Astrocyte of the cerebellum (primary cell): ENCODE measurements at regions not wholly inside any gene's neighbourhood (a gene's known extent, or its start where the extent isn't known, plus 50 kb on each side); places are given as distances from the start of the nearest gene placed in this dataset.

Experiments used
- DNase-seq: peaks from one replicate; pipeline ENCODE4 v3.0.0-alpha.2; 2011; ENCODE audit warnings: low read depth
- H3K4me3 ChIP-seq: 2 replicates; pipeline ENCODE4 v1.5.1; 2011; ENCODE audit warnings: mild to moderate bottlenecking, low read depth, low read length, moderate library complexity
- in situ Hi-C: cut with HindIII; loops from 2 replicates; pipeline ENCODE4 v1.10.0; 2017; ENCODE audit warnings: low sequenced_read_pairs
- TF ChIP-seq, protein P1 (sequence below): IDR thresholded peaks from 2 replicates; pipeline ENCODE4 v1.5.1; 2012; ENCODE audit warnings: low read length, low read depth, moderate library complexity, mild to moderate bottlenecking; ENCODE audit errors: missing control alignments

- in situ Hi-C loops: no loop called here
- TF ChIP-seq, protein P1, sequence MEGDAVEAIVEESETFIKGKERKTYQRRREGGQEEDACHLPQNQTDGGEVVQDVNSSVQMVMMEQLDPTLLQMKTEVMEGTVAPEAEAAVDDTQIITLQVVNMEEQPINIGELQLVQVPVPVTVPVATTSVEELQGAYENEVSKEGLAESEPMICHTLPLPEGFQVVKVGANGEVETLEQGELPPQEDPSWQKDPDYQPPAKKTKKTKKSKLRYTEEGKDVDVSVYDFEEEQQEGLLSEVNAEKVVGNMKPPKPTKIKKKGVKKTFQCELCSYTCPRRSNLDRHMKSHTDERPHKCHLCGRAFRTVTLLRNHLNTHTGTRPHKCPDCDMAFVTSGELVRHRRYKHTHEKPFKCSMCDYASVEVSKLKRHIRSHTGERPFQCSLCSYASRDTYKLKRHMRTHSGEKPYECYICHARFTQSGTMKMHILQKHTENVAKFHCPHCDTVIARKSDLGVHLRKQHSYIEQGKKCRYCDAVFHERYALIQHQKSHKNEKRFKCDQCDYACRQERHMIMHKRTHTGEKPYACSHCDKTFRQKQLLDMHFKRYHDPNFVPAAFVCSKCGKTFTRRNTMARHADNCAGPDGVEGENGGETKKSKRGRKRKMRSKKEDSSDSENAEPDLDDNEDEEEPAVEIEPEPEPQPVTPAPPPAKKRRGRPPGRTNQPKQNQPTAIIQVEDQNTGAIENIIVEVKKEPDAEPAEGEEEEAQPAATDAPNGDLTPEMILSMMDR: no peak
- H3K4me3 ChIP-seq: no peak overlapping the region
- no peak for DNase-seq
Observed at GRCh38 chr14:106811162-106811561, 1284.8 kb downstream of the TMEM121 start.

DNA sequence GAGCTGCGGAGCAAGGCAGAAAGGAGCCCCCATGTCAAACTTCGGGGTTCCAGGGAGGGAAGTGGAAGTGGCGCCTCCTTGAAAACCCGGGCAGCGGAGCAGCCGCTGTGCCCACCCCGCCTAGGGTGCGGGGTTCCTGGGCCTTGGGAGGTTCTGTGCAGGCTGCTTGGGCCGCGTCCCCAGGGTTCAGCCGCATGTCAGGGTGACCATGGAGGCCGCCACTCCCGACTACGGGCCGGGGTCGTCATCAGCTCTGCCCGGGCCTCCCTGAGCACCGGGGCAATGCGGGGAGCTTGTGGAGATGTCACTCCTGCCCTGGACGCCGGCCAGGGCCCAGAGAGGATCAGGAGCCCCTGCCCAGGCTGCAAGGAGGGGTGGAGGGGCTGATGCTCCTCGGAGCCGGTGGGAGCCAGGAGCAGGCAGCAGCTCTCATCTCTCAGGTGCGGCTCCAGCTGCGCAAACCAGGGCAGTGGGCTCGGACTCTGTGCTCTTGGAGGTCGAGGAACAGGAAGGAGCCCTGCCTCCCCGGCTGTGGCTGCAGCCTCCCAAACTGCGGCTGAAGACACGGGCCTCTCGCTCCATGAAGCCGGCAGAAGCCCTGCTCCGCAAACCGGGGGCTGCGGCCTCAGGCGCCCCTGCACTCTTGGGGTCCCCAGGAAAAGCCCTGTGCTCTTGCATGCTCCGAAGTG lies 1286.5 kb downstream of the TMEM121 start:
- TF ChIP-seq, protein P1: no peak
- in situ Hi-C loops: no loop called here
- no peak for DNase-seq
- no peak overlapping the region for H3K4me3 ChIP-seq

DNA sequence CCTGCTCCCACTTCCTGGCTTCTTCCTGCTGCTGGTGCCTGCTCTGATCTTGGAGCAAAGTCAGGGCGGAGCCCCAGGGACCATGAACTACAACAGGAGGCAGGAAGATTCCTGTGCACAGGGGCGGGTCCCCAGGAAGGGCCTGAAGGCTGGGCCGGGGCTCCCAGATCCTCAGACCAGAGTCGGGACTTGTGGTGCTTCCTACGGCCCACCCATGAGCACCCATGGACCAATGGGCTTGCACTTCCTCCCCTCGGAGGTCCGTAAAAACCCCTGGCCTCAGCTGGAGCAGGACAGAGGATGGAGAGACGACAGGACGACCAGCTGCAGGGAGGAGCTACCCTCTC lies 1287.1 kb downstream of the TMEM121 start:
- no peak for DNase-seq
- in situ Hi-C loops: no loop called here
- no peak overlapping the region for H3K4me3 ChIP-seq
- TF ChIP-seq, protein P1: no peak

DNA sequence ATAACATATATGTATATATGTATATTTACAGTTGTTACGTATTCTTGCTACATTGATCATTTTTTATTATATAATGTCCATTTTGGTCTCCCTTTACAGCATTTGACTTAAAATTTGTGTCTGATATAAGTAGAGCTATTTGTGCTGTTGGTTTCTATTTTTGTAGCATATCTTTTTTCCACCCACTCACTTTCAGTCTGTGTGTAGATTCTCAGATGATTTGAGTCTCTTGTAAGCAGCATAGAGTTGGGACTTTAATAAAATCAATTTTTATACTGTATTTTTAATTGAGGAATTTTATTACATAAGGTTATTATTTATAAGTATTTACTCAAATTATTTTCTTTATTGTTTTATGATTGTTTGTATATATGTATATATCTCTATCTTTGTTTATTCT lies 1293.7 kb downstream of the TMEM121 start:
- TF ChIP-seq, protein P1: no peak
- H3K4me3 ChIP-seq: no peak overlapping the region
- no peak for DNase-seq
- in situ Hi-C loops: no loop called here

- TF ChIP-seq, protein P1: no peak
- no peak overlapping the region for H3K4me3 ChIP-seq
- in situ Hi-C loops: no loop called here
Observed at GRCh38 chr14:106821119-106821518, 1294.7 kb downstream of the TMEM121 start.

DNA sequence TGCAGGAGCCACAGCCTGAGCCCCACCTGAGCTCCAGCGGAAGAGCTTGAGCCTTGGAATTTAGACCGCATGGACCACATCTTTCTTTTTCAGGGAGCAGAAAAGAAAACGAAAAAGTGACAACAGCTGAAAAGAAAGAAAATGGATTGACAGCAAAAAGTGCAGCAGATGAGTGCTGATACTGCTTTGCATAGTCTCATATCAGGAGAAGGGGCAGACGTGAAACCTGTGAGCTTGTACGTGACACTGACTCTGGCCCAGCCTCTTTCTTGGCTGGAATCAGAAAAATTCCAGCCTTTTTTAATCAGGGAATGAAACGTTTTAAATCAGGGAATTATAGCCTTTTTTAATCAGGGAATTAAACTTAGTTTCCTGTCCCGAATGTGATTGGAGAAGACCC lies 1296.5 kb downstream of the TMEM121 start:
- in situ Hi-C loops: no loop called here
- TF ChIP-seq, protein P1: no peak
- H3K4me3 ChIP-seq: no peak overlapping the region
- DNase-seq: no peak

More at GRCh38 chr14:106821119-106821518, 1294.7 kb downstream of the TMEM121 start:
- DNase-seq: no peak
